Endodermal cell (in vitro differentiated cells): ENCODE measurements at regions not wholly inside any gene's neighbourhood (a gene's known extent, or its start where the extent isn't known, plus 50 kb on each side); places are given as distances from the start of the nearest gene placed in this dataset.

Experiments used
- DNase-seq: peaks from one replicate; pipeline ENCODE4 v3.0.0-alpha.2; 2017
- H3K27ac ChIP-seq: 2 replicates; pipeline ENCODE4 v1.5.1; 2013; ENCODE audit warnings: mild to moderate bottlenecking, low read depth, low read length, moderate library complexity
- H3K27me3 ChIP-seq: 2 replicates; pipeline ENCODE4 v1.6.1; 2013; ENCODE audit warnings: mild to moderate bottlenecking, low read length, moderate library complexity; ENCODE audit not compliant: insufficient read depth, control insufficient read depth, poor library complexity, severe bottlenecking
- H3K36me3 ChIP-seq: 2 replicates; pipeline ENCODE4 v1.7.0; 2013; ENCODE audit warnings: mild to moderate bottlenecking, low read length, moderate library complexity; ENCODE audit not compliant: control insufficient read depth, insufficient read depth
- H3K4me1 ChIP-seq: one replicate; pipeline ENCODE4 v1.7.0; 2013; ENCODE audit warnings: low read length; ENCODE audit not compliant: control insufficient read depth, insufficient read depth
- H3K4me3 ChIP-seq: 2 replicates; pipeline ENCODE4 v1.5.1; 2013; ENCODE audit warnings: mild to moderate bottlenecking, low read length, moderate library complexity
- H3K9ac ChIP-seq: 2 replicates; pipeline ENCODE4 v1.6.1; 2013; ENCODE audit warnings: mild to moderate bottlenecking, low read length, moderate library complexity; ENCODE audit not compliant: poor library complexity, severe bottlenecking; ENCODE audit errors: extremely low read depth
- H3K9me3 ChIP-seq: 2 replicates; pipeline ENCODE4 v1.6.1; 2013; ENCODE audit warnings: mild to moderate bottlenecking, low read length, moderate library complexity; ENCODE audit not compliant: control insufficient read depth
- H3K27ac Mint-ChIP-seq: 2 replicates; pipeline ENCODE4 v1.8.0; 2020; ENCODE audit warnings: mixed read lengths
- H3K27me3 Mint-ChIP-seq: 2 replicates; pipeline ENCODE4 v1.8.0; 2021; ENCODE audit warnings: mild to moderate bottlenecking, mixed read lengths; ENCODE audit not compliant: insufficient read depth
- H3K36me3 Mint-ChIP-seq: 2 replicates; pipeline ENCODE4 v1.8.0; 2020; ENCODE audit warnings: low read depth, mixed read lengths
- H3K4me1 Mint-ChIP-seq: 2 replicates; pipeline ENCODE4 v1.8.0; 2020; ENCODE audit warnings: mixed read lengths
- H3K4me3 Mint-ChIP-seq: 2 replicates; pipeline ENCODE4 v1.8.0; 2020; ENCODE audit warnings: mild to moderate bottlenecking, moderate library complexity, mixed read lengths
- H3K9me3 Mint-ChIP-seq: 2 replicates; pipeline ENCODE4 v1.8.0; 2020; ENCODE audit warnings: mild to moderate bottlenecking, mixed read lengths
- CTCF ChIP-seq: fragments of 200-600 bp; sonication (generic); conservative IDR thresholded peaks from 2 replicates; pipeline ENCODE4 v1.5.0; 2021; ENCODE audit warnings: antibody characterized with exemption, mild to moderate bottlenecking
- WGBS, 2 experiments: methylation state at CpG; one replicate each; pipeline versions ENCODE4 v1.1.5 to v1.1.7; 2013; ENCODE audit warnings: missing lambda C conversion rate in 2 of 2, mixed read lengths in 1 of 2; ENCODE audit not compliant: insufficient coverage in 1 of 2, insufficient read length in 1 of 2; 5-methylcytosine and 5-hydroxymethylcytosine counted together

GRCh38 chr2:184004289-184004947 is 593.9 kb upstream of the ZNF804A start:
- no peak overlapping the region for H3K4me3 Mint-ChIP-seq
- Histone ChIP-seq H3K36me3 (no peaks in the 10 kb centered on the region), H3K4me1 (peaks cover 8% of the 10 kb centered on the region), H3K27me3 (no peaks in the 10 kb centered on the region), H3K4me3 (no peak overlapping the region), H3K9me3 (no peaks in the 10 kb centered on the region), H3K9ac (no peak overlapping the region), H3K27ac (no peak overlapping the region)
- peaks cover 3% of the 10 kb centered on the region for H3K36me3 Mint-ChIP-seq
- H3K27me3 Mint-ChIP-seq: no peaks in the 10 kb centered on the region
- H3K4me1 Mint-ChIP-seq: peaks cover 24% of the 10 kb centered on the region
- WGBS, 2 experiments: 95% methylated on average over 1 of the region's 1 CpG; no CpG with 5 or more reads in 1 of the 2 experiments
- no peak overlapping the region for H3K27ac Mint-ChIP-seq
- DNase-seq: no peak
- H3K9me3 Mint-ChIP-seq: peaks cover 6% of the 10 kb centered on the region
- no peak for TF ChIP-seq CTCF

GRCh38 chr2:184004948-184005672 is 593.2 kb upstream of the ZNF804A start:
- H3K4me1 ChIP-seq: peaks cover 8% of the 10 kb centered on the region
- no peaks in the 10 kb centered on the region for H3K27me3 ChIP-seq
- Mint-ChIP-seq H3K9me3 (peaks cover 6% of the 10 kb centered on the region), H3K27me3 (no peaks in the 10 kb centered on the region), H3K4me3 (no peak overlapping the region), H3K27ac (no peak overlapping the region), H3K4me1 (peaks cover 23% of the 10 kb centered on the region), H3K36me3 (peaks cover 3% of the 10 kb centered on the region)
- DNase-seq: no peak
- H3K4me3 ChIP-seq: no peak overlapping the region
- no peak overlapping the region for H3K9ac ChIP-seq
- whole genome bisulfite sequencing, 2 experiments: 80 to 95% methylated on average over 1 to 2 of the region's 2 CpGs
- H3K36me3 ChIP-seq: no peaks in the 10 kb centered on the region
- no peak overlapping the region for H3K27ac ChIP-seq
- no peak for TF ChIP-seq CTCF
- no peaks in the 10 kb centered on the region for H3K9me3 ChIP-seq

GRCh38 chr2:184006998-184007397 is 591.3 kb upstream of the ZNF804A start:
- Histone ChIP-seq H3K9me3 (no peaks in the 10 kb centered on the region), H3K4me1 (peaks cover 8% of the 10 kb centered on the region), H3K27ac (no peak overlapping the region), H3K9ac (no peak overlapping the region), H3K27me3 (no peaks in the 10 kb centered on the region), H3K4me3 (no peak overlapping the region), H3K36me3 (no peaks in the 10 kb centered on the region)
- 71% methylated on average over 1 of the region's 1 CpG; no CpG with 5 or more reads in 1 of the 2 experiments for WGBS, 2 experiments
- no peak overlapping the region for H3K27ac Mint-ChIP-seq
- H3K36me3 Mint-ChIP-seq: no peaks in the 10 kb centered on the region
- no peak overlapping the region for H3K4me3 Mint-ChIP-seq
- no peaks in the 10 kb centered on the region for H3K27me3 Mint-ChIP-seq
- H3K4me1 Mint-ChIP-seq: peaks cover 20% of the 10 kb centered on the region
- H3K9me3 Mint-ChIP-seq: no peaks in the 10 kb centered on the region
- TF ChIP-seq CTCF: no peak
- no peak for DNase-seq
